ENCODE measurements at regions not wholly inside any gene's neighbourhood (a gene's known extent, or its start where the extent isn't known, plus 50 kb on each side); places are given as distances from the start of the nearest gene placed in this dataset.

DNA sequence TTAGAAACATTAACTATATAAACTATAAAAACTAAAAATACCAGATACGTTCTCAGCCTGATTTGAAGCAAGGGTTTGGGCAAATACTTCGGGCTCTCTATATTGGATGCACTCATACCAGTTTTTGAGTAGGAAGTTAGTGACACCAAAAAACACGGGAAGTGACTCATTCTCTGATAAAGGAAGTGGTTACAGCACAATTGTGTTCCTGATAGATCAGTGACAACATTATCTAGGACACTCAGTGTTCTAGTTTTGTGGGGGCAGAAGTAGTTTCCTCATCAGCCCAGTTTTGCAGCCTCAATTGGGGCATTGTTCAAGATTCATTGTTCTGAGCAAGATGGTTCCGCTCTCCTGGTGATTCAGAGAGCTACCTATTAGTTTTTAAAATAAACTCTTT lies 469.6 kb upstream of the DPPA4 start:
- in situ Hi-C loops (cut with HindIII; ENCODE audit: low sequenced_read_pairs): no loop called here
- TF ChIP-seq, protein P1, sequence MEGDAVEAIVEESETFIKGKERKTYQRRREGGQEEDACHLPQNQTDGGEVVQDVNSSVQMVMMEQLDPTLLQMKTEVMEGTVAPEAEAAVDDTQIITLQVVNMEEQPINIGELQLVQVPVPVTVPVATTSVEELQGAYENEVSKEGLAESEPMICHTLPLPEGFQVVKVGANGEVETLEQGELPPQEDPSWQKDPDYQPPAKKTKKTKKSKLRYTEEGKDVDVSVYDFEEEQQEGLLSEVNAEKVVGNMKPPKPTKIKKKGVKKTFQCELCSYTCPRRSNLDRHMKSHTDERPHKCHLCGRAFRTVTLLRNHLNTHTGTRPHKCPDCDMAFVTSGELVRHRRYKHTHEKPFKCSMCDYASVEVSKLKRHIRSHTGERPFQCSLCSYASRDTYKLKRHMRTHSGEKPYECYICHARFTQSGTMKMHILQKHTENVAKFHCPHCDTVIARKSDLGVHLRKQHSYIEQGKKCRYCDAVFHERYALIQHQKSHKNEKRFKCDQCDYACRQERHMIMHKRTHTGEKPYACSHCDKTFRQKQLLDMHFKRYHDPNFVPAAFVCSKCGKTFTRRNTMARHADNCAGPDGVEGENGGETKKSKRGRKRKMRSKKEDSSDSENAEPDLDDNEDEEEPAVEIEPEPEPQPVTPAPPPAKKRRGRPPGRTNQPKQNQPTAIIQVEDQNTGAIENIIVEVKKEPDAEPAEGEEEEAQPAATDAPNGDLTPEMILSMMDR (IDR thresholded peaks at IDR 0.05; ENCODE audit: low read depth, low read length, missing control alignments): no peak
- no peak for DNase-seq (ENCODE audit: low read depth)
- H3K4me3 ChIP-seq (ENCODE audit: low read depth, low read length): no peak overlapping the region

GRCh38 chr3:109809513-109809912 lies 472.2 kb upstream of the DPPA4 start:
- in situ Hi-C loops (cut with HindIII; ENCODE audit: low sequenced_read_pairs): no loop called here
- DNase-seq (ENCODE audit: low read depth): no peak
- TF ChIP-seq, protein P1 (IDR thresholded peaks at IDR 0.05; ENCODE audit: low read depth, low read length, missing control alignments): no peak
- H3K4me3 ChIP-seq (ENCODE audit: low read depth, low read length): no peak overlapping the region

- TF ChIP-seq, protein P1 (IDR thresholded peaks at IDR 0.05; ENCODE audit: low read depth, low read length, missing control alignments): no peak
- in situ Hi-C loops (cut with HindIII; ENCODE audit: low sequenced_read_pairs): no loop called here
- no peak for DNase-seq (ENCODE audit: low read depth)
- H3K4me3 ChIP-seq (ENCODE audit: low read depth, low read length): no peak overlapping the region
Observed at GRCh38 chr3:109818081-109818480, 480.7 kb upstream of the DPPA4 start.

- H3K4me3 ChIP-seq (ENCODE audit: low read depth, low read length): no peak overlapping the region
- no peak for DNase-seq (ENCODE audit: low read depth)
- TF ChIP-seq, protein P1 (IDR thresholded peaks at IDR 0.05; ENCODE audit: low read depth, low read length, missing control alignments): no peak
- in situ Hi-C loops (cut with HindIII; ENCODE audit: low sequenced_read_pairs): no loop called here
Observed at GRCh38 chr3:109819734-109820133, 482.4 kb upstream of the DPPA4 start.

DNA sequence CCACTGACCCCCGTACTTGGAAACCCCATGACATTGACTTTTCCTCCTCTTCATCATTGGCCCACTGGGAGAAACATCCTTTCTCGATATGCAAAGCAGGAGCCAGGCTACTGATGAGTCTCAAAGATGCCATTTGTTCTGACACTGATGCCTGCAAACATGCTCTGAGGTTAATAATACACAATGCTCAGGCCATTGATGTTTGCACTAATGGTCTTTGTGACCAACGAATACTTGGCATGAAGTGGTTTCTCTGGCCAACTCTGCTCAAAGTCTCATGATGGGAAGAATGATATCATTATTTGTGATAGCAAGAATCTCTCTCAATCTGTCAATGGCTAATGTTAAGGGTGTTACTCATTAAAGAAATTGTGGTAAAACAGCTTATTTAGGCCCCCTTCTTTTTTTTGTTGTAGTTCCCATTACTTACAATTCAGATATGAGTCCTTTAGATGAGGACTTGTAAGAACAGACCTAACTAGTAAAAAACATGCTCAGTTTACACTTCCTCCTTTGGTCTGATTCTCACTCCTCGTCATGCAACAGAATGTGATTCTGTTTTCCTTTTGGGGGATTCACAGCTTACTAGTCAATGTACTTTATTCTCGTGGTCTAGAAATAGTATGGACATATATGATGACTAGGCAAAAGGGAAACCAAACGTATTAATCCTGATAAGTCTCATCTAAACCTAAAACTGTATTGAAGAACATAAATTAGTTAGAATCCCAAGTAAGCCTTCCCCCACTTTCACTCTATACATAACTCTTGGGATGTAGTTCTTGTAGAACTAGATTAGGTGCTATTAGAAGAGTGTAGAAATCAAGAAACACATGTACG lies 488.8 kb upstream of the DPPA4 start:
- TF ChIP-seq, protein P1 (IDR thresholded peaks at IDR 0.05; ENCODE audit: low read depth, low read length, missing control alignments): no peak
- DNase-seq (ENCODE audit: low read depth): no peak
- in situ Hi-C loops (cut with HindIII; ENCODE audit: low sequenced_read_pairs): no loop called here
- no peak overlapping the region for H3K4me3 ChIP-seq (ENCODE audit: low read depth, low read length)

- no peak for DNase-seq (ENCODE audit: low read depth)
- in situ Hi-C loops (cut with HindIII; ENCODE audit: low sequenced_read_pairs): no loop called here
- no peak overlapping the region for H3K4me3 ChIP-seq (ENCODE audit: low read depth, low read length)
- TF ChIP-seq, protein P1 (IDR thresholded peaks at IDR 0.05; ENCODE audit: low read depth, low read length, missing control alignments): no peak
Observed at GRCh38 chr3:109831403-109831802, 494.1 kb upstream of the DPPA4 start.

Data from astrocyte of the cerebellum (primary cell).